CD4-positive, alpha-beta T cell (primary cell): ENCODE measurements at regions not wholly inside any gene's neighbourhood (a gene's known extent, or its start where the extent isn't known, plus 50 kb on each side); places are given as distances from the start of the nearest gene placed in this dataset.

ENCODE experiments used
- ATAC-seq: fragments of 200-7000 bp; cut with Tn5 transposase; one replicate; pipeline ENCODE4 v1.10.0; 2022; ENCODE audit warnings: mild to moderate bottlenecking; ENCODE audit not compliant: poor library complexity
- CTCF ChIA-PET: fragments of 350-600 bp; sonication (Branson Sonifier 250); formaldehyde crosslinking; loops from one replicate; lab custom pipeline; 2021; ENCODE audit warnings: antibody characterized with exemption, inconsistent platforms; lab: Charles Lee
- POLR2A ChIA-PET: fragments of 350-600 bp; sonication (Branson Sonifier 250); formaldehyde crosslinking; loops from one replicate; lab custom pipeline; 2021; ENCODE audit warnings: antibody characterized with exemption, inconsistent platforms; lab: Charles Lee
- DNase-seq, 14 experiments: peaks; one replicate each; pipeline ENCODE4 v3.0.0-alpha.2; 2013 to 2020; ENCODE audit warnings: mixed read lengths in 2 of 14
- H3K27ac ChIP-seq, 2 donors: one replicate each; pipeline versions ENCODE4 v1.5.1 to v1.7.0; 2013; ENCODE audit warnings: low read length in 2 of 2, low read depth in 1 of 2, mild to moderate bottlenecking in 1 of 2
- H3K27me3 ChIP-seq, 2 experiments: 1 replicate in 1 of 2; 2 replicates in 1 of 2; pipeline versions ENCODE4 v1.6.1 to v1.7.0; 2013; ENCODE audit warnings: low read length in 2 of 2, control low read depth in 1 of 2, mild to moderate bottlenecking in 1 of 2, moderate library complexity in 1 of 2; ENCODE audit not compliant: insufficient read depth in 2 of 2, control insufficient read depth in 1 of 2
- H3K36me3 ChIP-seq: one replicate; pipeline ENCODE4 v1.6.1; 2013; ENCODE audit warnings: low read length, control low read depth; ENCODE audit not compliant: insufficient read depth
- H3K4me1 ChIP-seq: one replicate; pipeline ENCODE4 v1.6.1; 2013; ENCODE audit warnings: low read length, control low read depth; ENCODE audit not compliant: insufficient read depth
- H3K4me3 ChIP-seq: one replicate; pipeline ENCODE4 v1.5.1; 2013; ENCODE audit warnings: mild to moderate bottlenecking, low read length, moderate library complexity
- H3K9me3 ChIP-seq, 2 experiments: 1 replicate in 1 of 2; 2 replicates in 1 of 2; pipeline versions ENCODE4 v1.6.1 to v1.7.0; 2013; ENCODE audit warnings: low read length in 2 of 2, mild to moderate bottlenecking in 2 of 2, control low read depth in 1 of 2, moderate library complexity in 1 of 2; ENCODE audit not compliant: control insufficient read depth in 1 of 2, insufficient read depth in 1 of 2
- H3K27ac Mint-ChIP-seq: one replicate; pipeline ENCODE4 v1.8.0; 2020; ENCODE audit warnings: mixed read lengths
- H3K27me3 Mint-ChIP-seq: one replicate; pipeline ENCODE4 v1.8.0; 2021; ENCODE audit warnings: mixed read lengths
- H3K36me3 Mint-ChIP-seq: one replicate; pipeline ENCODE4 v1.8.0; 2021; ENCODE audit warnings: low read depth, mixed read lengths
- H3K4me1 Mint-ChIP-seq: one replicate; pipeline ENCODE4 v1.8.0; 2021; ENCODE audit warnings: low read depth, mixed read lengths
- H3K4me3 Mint-ChIP-seq: one replicate; pipeline ENCODE4 v1.8.0; 2020; ENCODE audit warnings: mild to moderate bottlenecking, mixed read lengths
- H3K9me3 Mint-ChIP-seq: one replicate; pipeline ENCODE4 v1.8.0; 2020; ENCODE audit warnings: mixed read lengths
- intact Hi-C, 2 experiments: fragments of 100-400 bp; cut with DNase I in 1 of 2; cut with micrococcal nuclease in 1 of 2; formaldehyde crosslinking; loops; one replicate each; pipeline versions ENCODE4 v1.15.1 to v1.9.0; 2023 to 2025; cut with DNase I, micrococcal nuclease
- TF ChIP-seq, protein P1 (sequence below): fragments of 200-600 bp; IDR thresholded peaks from one replicate; pipeline ENCODE4 v1.8.0; 2022; ENCODE audit warnings: antibody characterized with exemption, mild to moderate bottlenecking

GRCh38 chr3:147161833-147162232, 244.5 kb downstream of the ZIC4 start:
- ATAC-seq: no peak
- intact Hi-C loops: no loop called here
- CTCF ChIA-PET: no interaction called here

GRCh38 chr3:147160984-147161383, 245.4 kb downstream of the ZIC4 start:
- Histone ChIP-seq H3K4me3 (no peak overlapping the region), H3K27me3 (no peaks in the 10 kb centered on the region), H3K4me1 (no peaks in the 10 kb centered on the region), H3K36me3 (no peaks in the 10 kb centered on the region), H3K9me3 (peaks cover 0 to 5% of the 10 kb centered on the region in 2 experiments), H3K27ac (no peak overlapping the region)
- H3K4me3 Mint-ChIP-seq: no peak overlapping the region
- TF ChIP-seq, protein P1, sequence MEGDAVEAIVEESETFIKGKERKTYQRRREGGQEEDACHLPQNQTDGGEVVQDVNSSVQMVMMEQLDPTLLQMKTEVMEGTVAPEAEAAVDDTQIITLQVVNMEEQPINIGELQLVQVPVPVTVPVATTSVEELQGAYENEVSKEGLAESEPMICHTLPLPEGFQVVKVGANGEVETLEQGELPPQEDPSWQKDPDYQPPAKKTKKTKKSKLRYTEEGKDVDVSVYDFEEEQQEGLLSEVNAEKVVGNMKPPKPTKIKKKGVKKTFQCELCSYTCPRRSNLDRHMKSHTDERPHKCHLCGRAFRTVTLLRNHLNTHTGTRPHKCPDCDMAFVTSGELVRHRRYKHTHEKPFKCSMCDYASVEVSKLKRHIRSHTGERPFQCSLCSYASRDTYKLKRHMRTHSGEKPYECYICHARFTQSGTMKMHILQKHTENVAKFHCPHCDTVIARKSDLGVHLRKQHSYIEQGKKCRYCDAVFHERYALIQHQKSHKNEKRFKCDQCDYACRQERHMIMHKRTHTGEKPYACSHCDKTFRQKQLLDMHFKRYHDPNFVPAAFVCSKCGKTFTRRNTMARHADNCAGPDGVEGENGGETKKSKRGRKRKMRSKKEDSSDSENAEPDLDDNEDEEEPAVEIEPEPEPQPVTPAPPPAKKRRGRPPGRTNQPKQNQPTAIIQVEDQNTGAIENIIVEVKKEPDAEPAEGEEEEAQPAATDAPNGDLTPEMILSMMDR: no peak
- no peaks in the 10 kb centered on the region for H3K4me1 Mint-ChIP-seq
- DNase-seq (no peak), ATAC-seq (no peak)
- no peaks in the 10 kb centered on the region for H3K27me3 Mint-ChIP-seq
- CTCF ChIA-PET: no interaction called here
- no peaks in the 10 kb centered on the region for H3K36me3 Mint-ChIP-seq
- no peak overlapping the region for H3K27ac Mint-ChIP-seq
- intact Hi-C loops: no loop called here
- POLR2A ChIA-PET: no interaction called here
- no peaks in the 10 kb centered on the region for H3K9me3 Mint-ChIP-seq

More at GRCh38 chr3:147161833-147162232, 244.5 kb downstream of the ZIC4 start:
- no peak for DNase-seq
- Mint-ChIP-seq H3K9me3 (no peaks in the 10 kb centered on the region), H3K4me1 (no peaks in the 10 kb centered on the region), H3K4me3 (no peak overlapping the region), H3K27ac (no peak overlapping the region), H3K36me3 (no peaks in the 10 kb centered on the region), H3K27me3 (no peaks in the 10 kb centered on the region)
- Histone ChIP-seq H3K4me3 (no peak overlapping the region), H3K9me3 (peaks cover 0 to 5% of the 10 kb centered on the region in 2 experiments), H3K27me3 (no peaks in the 10 kb centered on the region), H3K36me3 (no peaks in the 10 kb centered on the region), H3K4me1 (no peaks in the 10 kb centered on the region), H3K27ac (no peak overlapping the region)
- POLR2A ChIA-PET: no interaction called here
- TF ChIP-seq, protein P1: no peak

DNA sequence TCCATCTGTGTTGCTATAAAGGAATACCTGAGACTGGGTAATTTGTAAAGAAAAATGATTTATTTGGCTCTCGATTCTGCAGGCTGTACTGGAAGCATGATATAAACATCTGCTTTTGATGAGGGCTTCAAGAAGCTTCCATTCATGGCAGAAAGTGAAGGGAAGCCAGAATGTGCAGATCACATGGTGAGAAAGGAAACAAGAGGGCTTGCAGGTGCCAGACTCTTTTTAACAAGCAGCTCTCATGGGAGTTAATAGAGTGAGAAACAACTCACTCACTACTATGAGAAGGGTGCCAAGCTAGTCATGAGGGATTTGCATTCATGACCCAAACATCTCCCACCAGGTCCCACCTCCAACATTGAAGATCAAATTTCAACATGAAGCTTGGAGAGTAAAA, 247.2 kb downstream of the ZIC4 start:
- Histone ChIP-seq H3K9me3 (peaks cover 0 to 9% of the 10 kb centered on the region in 2 experiments), H3K4me1 (no peaks in the 10 kb centered on the region), H3K36me3 (no peaks in the 10 kb centered on the region), H3K27me3 (no peaks in the 10 kb centered on the region), H3K27ac (no peak overlapping the region), H3K4me3 (no peak overlapping the region)
- ATAC-seq (no peak), DNase-seq (no peak)
- Mint-ChIP-seq H3K27me3 (no peaks in the 10 kb centered on the region), H3K4me1 (no peaks in the 10 kb centered on the region), H3K27ac (no peak overlapping the region), H3K4me3 (no peak overlapping the region), H3K9me3 (no peaks in the 10 kb centered on the region), H3K36me3 (no peaks in the 10 kb centered on the region)
- POLR2A ChIA-PET: no interaction called here
- TF ChIP-seq, protein P1: no peak
- CTCF ChIA-PET: no interaction called here
- intact Hi-C loops: no loop called here
